ENCODE measurements at regions not wholly inside any gene's neighbourhood (a gene's known extent, or its start where the extent isn't known, plus 50 kb on each side); places are given as distances from the start of the nearest gene placed in this dataset.

GRCh38 chr5:71945436-71945835 is 161.8 kb upstream of the MAP1B start:
- no peak for DNase-seq (ENCODE audit: low read depth in 2 of 2, low spot score in 1 of 2)

GRCh38 chr5:71946343-71947030 is 160.8 kb upstream of the MAP1B start:
- DNase-seq (ENCODE audit: low read depth in 2 of 2, low spot score in 1 of 2), result no peak

GRCh38 chr5:71948206-71948605 is 159.1 kb upstream of the MAP1B start:
- no peak for DNase-seq (ENCODE audit: low read depth in 2 of 2, low spot score in 1 of 2)

GRCh38 chr5:71949772-71950171 is 157.5 kb upstream of the MAP1B start:
- no peak for DNase-seq (ENCODE audit: low read depth in 2 of 2, low spot score in 1 of 2)

DNA sequence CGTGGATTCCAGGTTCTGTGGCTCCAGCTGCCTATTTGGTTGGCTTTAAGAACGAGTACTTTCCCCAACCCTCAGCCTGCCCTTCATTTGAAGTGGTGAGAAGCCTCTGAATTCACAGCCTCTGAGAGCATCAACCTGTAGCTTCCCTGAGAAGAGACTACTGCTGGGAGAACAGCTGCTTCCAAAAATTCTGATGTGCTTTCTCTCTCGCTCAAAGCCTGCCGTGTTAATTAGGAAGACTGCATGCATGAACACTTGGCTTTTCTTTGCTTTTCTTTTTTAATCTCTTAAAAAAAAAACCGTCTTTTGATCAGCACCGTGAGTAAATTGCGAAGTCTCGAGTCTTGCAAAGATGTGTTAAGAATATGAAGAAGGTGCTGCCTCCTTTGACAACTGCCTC is 153.4 kb upstream of the MAP1B start:
- no peak for DNase-seq (ENCODE audit: low read depth in 2 of 2, low spot score in 1 of 2)

GRCh38 chr5:71954329-71954728 is 152.9 kb upstream of the MAP1B start:
- DNase-seq (ENCODE audit: low read depth in 2 of 2, low spot score in 1 of 2), result no peak

DNA sequence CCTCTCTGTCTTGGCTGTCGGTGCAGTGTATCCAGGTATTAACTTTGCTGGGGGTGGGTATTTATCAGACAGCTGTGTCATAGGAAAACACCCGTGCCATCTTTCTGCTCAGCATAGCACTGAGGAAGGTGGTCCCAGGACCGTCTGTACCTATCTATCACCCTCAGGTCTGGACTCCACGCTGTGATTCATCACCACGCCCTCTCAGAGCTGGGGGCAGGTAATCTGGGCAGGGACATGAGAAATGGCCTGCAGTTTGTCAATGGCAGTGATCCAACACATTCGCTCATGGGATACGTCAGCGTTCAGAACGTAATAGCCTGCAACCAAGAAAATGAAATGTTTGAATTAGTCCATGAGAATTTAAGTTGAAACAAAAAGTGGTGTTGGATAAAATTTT is 151.6 kb upstream of the MAP1B start:
- DNase-seq (ENCODE audit: low read depth in 2 of 2, low spot score in 1 of 2), result no peak

- DNase-seq (ENCODE audit: low read depth in 2 of 2, low spot score in 1 of 2), result no peak
These were observed 149.9 kb upstream of the MAP1B start for GRCh38 chr5:71957292-71957898.

DNA sequence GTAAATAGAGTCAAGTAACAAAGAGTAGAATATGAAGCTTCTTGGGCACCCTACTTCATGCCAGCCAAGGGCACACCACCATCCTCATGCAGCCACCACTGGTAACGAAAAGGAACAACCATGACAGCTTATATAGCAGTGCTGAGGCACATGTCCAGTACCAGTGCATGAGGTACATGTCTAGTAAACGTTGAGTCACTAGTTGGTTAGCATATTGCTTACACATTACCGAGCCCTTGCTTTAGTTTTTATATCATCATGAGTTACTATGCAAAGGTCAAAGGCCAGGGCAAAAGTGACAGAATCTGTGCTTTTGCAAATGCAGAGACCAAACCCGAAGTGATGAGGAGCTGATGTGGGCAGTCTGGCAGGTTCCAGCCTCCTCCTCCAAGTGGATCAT is 147.1 kb upstream of the MAP1B start:
- no peak for DNase-seq (ENCODE audit: low read depth in 2 of 2, low spot score in 1 of 2)

DNA sequence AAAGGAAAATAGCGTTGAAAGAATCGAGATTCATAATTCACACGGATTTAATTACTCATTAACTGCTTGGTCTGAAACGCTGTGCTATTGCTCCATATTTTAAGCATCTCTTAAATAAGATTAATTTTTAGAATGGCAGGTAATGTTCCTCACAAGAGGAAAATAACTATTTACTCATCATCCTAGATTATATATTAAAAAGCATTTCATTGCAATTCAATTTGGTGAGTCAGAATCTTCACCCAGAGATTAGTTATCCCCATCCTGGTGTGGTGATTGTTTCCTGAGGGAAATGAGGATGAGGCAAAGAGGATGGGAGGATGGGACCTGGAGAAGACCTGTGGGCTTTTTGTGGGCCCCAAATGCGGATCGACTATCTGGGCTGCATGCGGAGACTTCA is 145.5 kb upstream of the MAP1B start:
- DNase-seq (ENCODE audit: low read depth in 2 of 2, low spot score in 1 of 2), result no peak

GRCh38 chr5:71969460-71969859 is 137.8 kb upstream of the MAP1B start:
- DNase-seq (ENCODE audit: low read depth in 2 of 2, low spot score in 1 of 2), result no peak

- no peak for DNase-seq (ENCODE audit: low read depth in 2 of 2, low spot score in 1 of 2)
These were observed 135.4 kb upstream of the MAP1B start for GRCh38 chr5:71971862-71972261.

- DNase-seq (ENCODE audit: low read depth in 2 of 2, low spot score in 1 of 2), result no peak
These were observed 134.3 kb upstream of the MAP1B start for GRCh38 chr5:71972777-71973473.

GRCh38 chr5:71973563-71973962 is 133.7 kb upstream of the MAP1B start:
- no peak for DNase-seq (ENCODE audit: low read depth in 2 of 2, low spot score in 1 of 2)

DNA sequence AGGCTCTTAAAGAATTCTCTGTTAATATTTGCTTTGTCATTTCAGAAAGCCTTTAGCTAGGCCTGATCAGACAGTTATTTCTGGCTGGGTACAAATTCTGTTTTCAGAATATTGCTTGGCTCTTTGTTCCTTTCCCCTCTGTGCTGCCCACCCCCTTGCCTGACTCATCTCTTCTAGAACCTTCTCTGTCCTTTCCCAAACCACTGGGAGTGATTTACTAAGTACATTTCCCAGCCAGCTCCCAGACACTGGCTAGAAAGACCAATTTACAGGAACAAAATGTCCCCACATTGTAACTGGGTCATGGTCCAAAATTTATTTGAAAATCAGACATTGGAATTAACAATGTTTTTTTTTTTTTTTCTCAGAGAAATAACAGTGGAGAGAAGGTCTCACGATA is 133.1 kb upstream of the MAP1B start:
- DNase-seq (ENCODE audit: low read depth in 2 of 2, low spot score in 1 of 2), result no peak

DNA sequence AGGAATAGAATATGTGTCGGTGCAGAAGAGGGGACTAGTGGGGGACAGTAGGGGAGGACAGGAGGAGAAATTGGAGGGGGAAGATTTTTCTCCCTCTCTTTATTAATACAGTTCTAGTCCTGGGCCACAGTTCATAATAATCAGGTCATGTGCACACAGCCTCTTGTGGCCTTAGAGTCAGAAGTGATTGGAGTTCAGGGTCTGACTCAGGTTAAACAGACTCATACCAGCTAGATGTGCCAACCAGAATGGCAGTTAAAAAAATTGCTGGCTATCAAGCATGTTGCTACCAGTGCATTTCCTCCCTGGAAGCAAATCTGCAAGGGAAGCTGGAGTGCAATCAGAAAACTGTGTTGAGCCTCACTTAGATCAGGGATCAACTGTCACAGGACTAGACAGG is 132.7 kb upstream of the MAP1B start:
- DNase-seq (ENCODE audit: low read depth in 2 of 2, low spot score in 1 of 2), result no peak

DNA sequence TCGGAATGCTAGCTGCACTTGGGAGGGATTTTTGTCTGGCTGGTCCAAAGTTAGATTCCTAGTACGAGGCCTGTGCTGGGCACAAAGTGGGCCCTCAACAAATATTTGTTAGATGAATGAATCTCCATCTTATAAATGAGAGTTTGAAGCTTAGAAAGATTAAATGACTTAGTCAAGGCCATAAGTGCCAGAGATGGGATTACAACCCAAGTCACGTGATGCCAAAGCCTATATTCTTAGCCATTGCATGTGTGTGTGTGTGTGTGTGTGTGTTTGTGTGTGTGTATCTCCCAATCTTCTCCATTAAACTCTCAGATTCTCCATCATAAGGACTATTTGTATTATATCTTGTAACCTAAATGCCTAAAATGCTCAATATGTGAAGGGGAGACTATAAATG is 130.8 kb upstream of the MAP1B start:
- no peak for DNase-seq (ENCODE audit: low read depth in 2 of 2, low spot score in 1 of 2)

DNA sequence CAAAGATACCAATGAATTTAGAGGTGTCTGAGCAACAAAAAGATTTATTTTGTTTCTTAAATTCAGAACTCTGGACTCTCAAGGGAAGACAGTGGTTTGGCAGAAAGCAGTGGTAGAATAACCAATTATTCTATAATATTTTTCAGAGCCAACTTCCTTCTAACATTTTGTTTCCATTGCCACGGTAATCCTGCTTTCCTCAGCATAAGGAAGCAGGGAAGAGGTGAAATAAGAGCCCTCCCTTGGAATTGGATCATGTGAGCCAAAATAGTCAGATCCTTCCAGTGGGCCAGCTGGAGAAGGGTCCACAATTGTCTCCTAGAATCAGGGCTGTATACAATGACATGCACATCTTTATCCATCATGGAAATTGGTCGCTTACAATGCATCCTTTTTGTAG is 130.0 kb upstream of the MAP1B start:
- DNase-seq (ENCODE audit: low read depth in 2 of 2, low spot score in 1 of 2), result no peak

GRCh38 chr5:71978216-71978615 is 129.1 kb upstream of the MAP1B start:
- DNase-seq (ENCODE audit: low read depth in 2 of 2, low spot score in 1 of 2), result no peak

DNA sequence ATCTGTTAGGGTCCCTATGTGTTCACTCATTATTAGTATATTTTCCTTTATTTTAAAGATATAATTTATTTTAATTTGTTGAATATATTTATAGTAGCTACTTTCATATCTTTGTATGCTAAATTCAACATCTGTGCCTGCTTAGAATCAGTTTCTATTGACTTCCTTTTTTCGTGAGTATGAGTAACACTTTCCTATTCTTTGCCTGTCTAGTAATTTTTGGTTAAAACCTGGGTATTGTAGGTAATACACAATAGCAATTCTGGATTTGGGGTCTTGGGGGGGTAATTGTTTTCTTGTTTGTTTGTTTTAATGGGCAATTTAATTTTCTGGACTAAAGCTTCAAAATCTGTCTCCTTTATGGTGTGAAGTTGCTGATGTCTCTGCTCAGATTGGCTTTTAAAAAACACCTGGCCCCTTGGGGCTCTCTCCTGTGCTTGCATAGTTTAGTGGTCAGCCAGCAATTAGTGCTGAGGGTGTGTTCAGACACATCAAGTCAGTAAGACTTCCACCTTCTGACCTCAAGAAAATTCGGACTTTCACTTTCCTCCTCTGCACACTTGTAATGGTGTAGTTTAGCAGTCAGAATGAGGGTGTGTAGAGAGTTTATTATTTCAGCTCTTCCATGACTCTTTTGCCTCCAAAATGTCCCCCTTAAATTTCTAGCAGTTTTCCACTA is 124.4 kb upstream of the MAP1B start:
- no peak for DNase-seq (ENCODE audit: low read depth in 2 of 2, low spot score in 1 of 2)

DNA sequence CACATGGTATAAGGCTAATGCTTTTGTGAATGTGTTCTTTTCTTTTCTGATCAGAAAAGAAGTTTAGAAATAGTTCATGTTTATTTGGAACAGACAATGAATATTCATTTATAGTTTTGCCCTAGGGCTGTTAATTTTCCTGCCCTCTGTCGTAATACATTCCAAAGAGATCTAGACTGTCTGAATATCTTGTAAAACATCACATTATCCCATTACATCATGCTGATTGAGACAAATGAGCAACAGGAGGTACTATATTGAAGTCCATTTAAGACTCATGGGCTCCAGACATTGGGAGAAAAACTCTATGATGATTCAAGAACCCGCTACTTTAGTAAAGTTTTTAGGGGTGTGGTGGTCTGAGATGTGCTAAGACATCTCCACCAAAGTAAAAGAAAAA is 121.2 kb upstream of the MAP1B start:
- no peak for DNase-seq (ENCODE audit: low read depth in 2 of 2, low spot score in 1 of 2)

DNA sequence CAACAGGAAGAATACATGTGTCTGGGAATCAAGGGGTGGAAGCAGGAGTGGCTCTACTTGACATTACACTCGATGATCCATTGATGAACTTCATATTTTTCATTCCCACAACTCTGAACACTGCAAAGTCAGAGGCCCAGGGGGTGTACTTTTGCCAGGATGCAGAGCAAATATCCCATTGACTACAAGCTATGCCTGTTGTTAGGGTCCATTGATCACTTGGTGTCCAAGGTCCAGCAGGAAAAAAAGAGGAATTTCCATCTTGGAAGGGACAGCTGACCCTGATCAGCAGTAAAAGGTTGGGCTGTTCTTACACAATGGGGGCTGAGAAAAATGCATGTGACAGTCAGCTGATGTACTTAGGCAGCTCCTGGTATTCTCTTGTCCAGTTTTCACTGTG is 118.5 kb upstream of the MAP1B start:
- DNase-seq (ENCODE audit: low read depth in 2 of 2, low spot score in 1 of 2), result no peak

Measured in stimulated activated CD8-positive, alpha-beta memory T cell treated with anti-CD3 and anti-CD28 coated beads, Interleukin-4, amount 100 ng/mL, for 4 hours (primary cell).